K562 (cell line): ENCODE measurements at regions not wholly inside any gene's neighbourhood (a gene's known extent, or its start where the extent isn't known, plus 50 kb on each side); places are given as distances from the start of the nearest gene placed in this dataset.

Experiments
- ATAC-seq: fragments of 200-7000 bp; cut with Tn5 transposase; 3 replicates; pipeline ENCODE4 v1.9.1; 2020; ENCODE audit warnings: moderate library complexity
- BruUV-seq: library from RNA; stranded (reverse); fragments of 400-500 nt; replicated peaks from 2 replicates; lab custom pipeline; 2021; lab: Mats Ljungman, UMichigan
- CTCF ChIA-PET: fragments of 300-600 bp; formaldehyde crosslinking; extraction: SDS; loops from one replicate; lab custom pipeline; 2021; ENCODE audit warnings: low intra/inter-chr PET ratio; lab: Yijun Ruan, JAX
- POLR2A ChIA-PET: fragments of 300-600, 350-650 bp; sonication (Branson Sonifier 250); formaldehyde crosslinking; extraction: SDS; loops from one replicate; lab custom pipeline; 2021; ENCODE audit warnings: antibody characterized with exemption, inconsistent platforms; lab: Yijun Ruan, JAX
- DNase-seq, 4 experiments: peaks; one replicate each; pipeline versions ENCODE4 v3.0.0 to v3.0.0-alpha.2; 2011 to 2018; ENCODE audit warnings: low spot score in 3 of 4, mixed read lengths in 3 of 4; ENCODE audit errors: extremely low read depth in 1 of 4
- FAIRE-seq: peaks from 2 replicates; lab custom pipeline; 2011; peaks lifted over from hg19 to GRCh38; lab: Jason Lieb, UNC
- H2AFZ ChIP-seq: 2 replicates; pipeline ENCODE4 v1.6.0; 2011; ENCODE audit warnings: low read depth, low read length, control low read depth, inconsistent platforms
- H3K27ac ChIP-seq: fragments of 200-600 bp; 3 replicates; pipeline ENCODE4 v1.8.0; 2011; ENCODE audit warnings: low read depth, mild to moderate bottlenecking, control low read depth, inconsistent platforms, low read length, moderate library complexity, mixed read lengths; ENCODE audit errors: extremely low read depth
- H3K27me3 ChIP-seq, 2 experiments: fragments of 300-600 bp in 1 of 2; 2 replicates in 1 of 2; 3 replicates in 1 of 2; pipeline versions ENCODE4 v1.6.0 to v1.8.0; 2011; ENCODE audit warnings: inconsistent platforms in 2 of 2, low read length in 2 of 2, mild to moderate bottlenecking in 1 of 2, mixed read lengths in 1 of 2, moderate library complexity in 1 of 2; ENCODE audit not compliant: control insufficient read depth in 2 of 2, insufficient read depth in 2 of 2
- H3K36me3 ChIP-seq: fragments of 300-600 bp; 3 replicates; pipeline ENCODE4 v1.8.0; 2011; ENCODE audit warnings: mild to moderate bottlenecking, low read length, inconsistent platforms; ENCODE audit not compliant: control insufficient read depth, insufficient read depth
- H3K4me1 ChIP-seq, 2 experiments: fragments of 200-600 bp in 1 of 2; replicated peaks in 1 of 2; 2 replicates in 1 of 2; 3 replicates in 1 of 2; pipeline versions ENCODE4 v1.5.1 to v1.8.0; 2011; ENCODE audit warnings: inconsistent platforms in 2 of 2, low read length in 2 of 2, mild to moderate bottlenecking in 1 of 2, mixed read lengths in 1 of 2, moderate library complexity in 1 of 2; ENCODE audit not compliant: control insufficient read depth in 2 of 2, insufficient read depth in 2 of 2
- H3K4me2 ChIP-seq: 2 replicates; pipeline ENCODE4 v1.6.1; 2011; ENCODE audit warnings: low read length, control low read depth, inconsistent platforms, mixed read lengths; ENCODE audit not compliant: insufficient read depth
- H3K4me3 ChIP-seq: fragments of 200-600 bp; sonication (generic), shearing (Covaris generic); 2 replicates; pipeline ENCODE4 v1.5.1; 2016; ENCODE audit warnings: control low read depth, inconsistent platforms
- H3K79me2 ChIP-seq: fragments of 200-600 bp; 3 replicates; pipeline ENCODE4 v1.8.0; 2011; ENCODE audit warnings: low read length, inconsistent platforms; ENCODE audit not compliant: control insufficient read depth, insufficient read depth
- H3K9ac ChIP-seq, 2 experiments: 2 replicates each; pipeline versions ENCODE4 v1.6.0 to v1.6.1; 2011; ENCODE audit warnings: low read depth in 2 of 2, low read length in 2 of 2, control low read depth in 1 of 2, inconsistent platforms in 1 of 2, mild to moderate bottlenecking in 1 of 2, mixed read lengths in 1 of 2; ENCODE audit not compliant: insufficient read depth in 1 of 2
- H3K9me1 ChIP-seq: one replicate; pipeline ENCODE4 v1.6.0; 2011; ENCODE audit warnings: inconsistent platforms, mild to moderate bottlenecking, low read length, moderate library complexity; ENCODE audit not compliant: control insufficient read depth, insufficient read depth
- H3K9me3 ChIP-seq: replicated peaks from 2 replicates; pipeline ENCODE4 v1.5.1; 2011; ENCODE audit warnings: low read depth, low read length, inconsistent platforms; ENCODE audit not compliant: control insufficient read depth, insufficient read depth
- H4K20me1 ChIP-seq: replicated peaks from 2 replicates; pipeline ENCODE4 v1.6.1; 2011; ENCODE audit warnings: low read length, inconsistent platforms, mixed read lengths; ENCODE audit not compliant: control insufficient read depth, insufficient read depth
- BCL6 ChIP-seq: fragments of 250-450 bp; sonication (Bioruptor Pico); IDR thresholded peaks from 2 replicates; pipeline ENCODE4 v1.4.0; 2020
- CCNT2 ChIP-seq: IDR thresholded peaks from 2 replicates; pipeline ENCODE4 v1.6.1; 2011; ENCODE audit warnings: borderline replicate concordance, low read depth, mild to moderate bottlenecking, moderate library complexity, mixed read lengths, low read length; ENCODE audit not compliant: insufficient read length; ENCODE audit errors: extremely low read depth
- MAFK ChIP-seq: IDR thresholded peaks from 2 replicates; pipeline ENCODE4 v1.6.1; 2011; ENCODE audit warnings: low read length, improper control_type of control experiment
- PTBP1 ChIP-seq: fragments of 200-400 bp; formaldehyde crosslinking; IDR thresholded peaks from 2 replicates; pipeline ENCODE4 v1.6.1; 2017; ENCODE audit warnings: low read depth, low read length
- SAFB ChIP-seq: fragments of 200-400 bp; formaldehyde crosslinking; IDR thresholded peaks from 2 replicates; pipeline ENCODE4 v1.6.1; 2017; ENCODE audit warnings: low read depth, low read length, borderline replicate concordance
- ZNF121 ChIP-seq: sonication (generic); formaldehyde crosslinking; conservative IDR thresholded peaks from 2 replicates; pipeline ENCODE4 v1.8.0; 2022; ENCODE audit warnings: missing genetic modification reagents
- ZNF3 ChIP-seq: fragments of 250-450 bp; sonication (Bioruptor Pico); IDR thresholded peaks from 2 replicates; pipeline ENCODE4 v1.5.0; 2021; ENCODE audit warnings: mild to moderate bottlenecking, moderate library complexity
- ZNF316 ChIP-seq: fragments of 450-650 bp; IDR thresholded peaks from 2 replicates; pipeline ENCODE4 v1.6.1; 2016
- ZNF408 ChIP-seq: fragments of 250-450 bp; sonication (Bioruptor Pico); IDR thresholded peaks from 2 replicates; pipeline ENCODE4 v1.4.0; 2020; ENCODE audit warnings: low read depth, mild to moderate bottlenecking, moderate library complexity
- ZSCAN32 ChIP-seq: fragments of 450-650 bp; formaldehyde crosslinking; IDR thresholded peaks from 2 replicates; pipeline ENCODE4 v1.4.0; 2020; ENCODE audit warnings: mild to moderate bottlenecking, moderate library complexity
- WGBS: fragments of 100-300 bp; shearing (Covaris generic); methylation state at CpG from one replicate; pipeline ENCODE4 v1.1.6; 2016; ENCODE audit warnings: low coverage, mixed read lengths; ENCODE audit not compliant: insufficient coverage; ENCODE audit errors: missing lambda C conversion rate; 5-methylcytosine and 5-hydroxymethylcytosine counted together
- in situ Hi-C: fragments of 300-500 bp; cut with MboI; formaldehyde crosslinking; loops from 4 replicates; pipeline ENCODE4 v1.15.0; 2018; ENCODE audit warnings: inconsistent platforms, mixed read lengths
- intact Hi-C: fragments of 100-400 bp; cut with micrococcal nuclease; formaldehyde crosslinking; loops from 2 replicates; pipeline ENCODE4 v1.14.2; 2022
- TF ChIP-seq, protein P1 (sequence below): fragments of 250-450 bp; sonication (Bioruptor Pico); IDR thresholded peaks from 2 replicates; pipeline ENCODE4 v1.4.0; 2020; ENCODE audit warnings: mild to moderate bottlenecking, moderate library complexity

DNA sequence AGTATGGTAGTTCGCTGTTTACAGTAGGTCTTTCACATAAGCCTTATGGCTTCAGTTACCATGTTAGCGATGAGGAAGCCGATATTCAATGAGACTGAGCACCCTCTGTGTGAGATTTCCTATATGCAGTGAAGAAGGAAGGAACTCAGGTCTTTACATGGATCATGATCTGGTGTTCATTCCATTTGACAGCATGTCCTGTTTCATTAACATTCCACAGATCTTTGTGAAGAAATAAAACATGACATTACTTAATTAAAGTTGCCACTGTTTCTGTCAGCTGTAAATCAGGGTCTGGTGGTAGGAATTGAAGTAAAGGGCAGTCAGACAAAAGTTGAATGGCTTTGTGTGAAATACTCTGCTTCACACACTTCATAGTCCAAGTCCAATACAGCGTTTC, 768.6 kb downstream of the ZPLD1 start (continued):
- TF ChIP-seq ZNF121 (CRISPR knock-in tag), result no peak
- TF ChIP-seq ZSCAN32 (CRISPR knock-in tag), result no peak

DNA sequence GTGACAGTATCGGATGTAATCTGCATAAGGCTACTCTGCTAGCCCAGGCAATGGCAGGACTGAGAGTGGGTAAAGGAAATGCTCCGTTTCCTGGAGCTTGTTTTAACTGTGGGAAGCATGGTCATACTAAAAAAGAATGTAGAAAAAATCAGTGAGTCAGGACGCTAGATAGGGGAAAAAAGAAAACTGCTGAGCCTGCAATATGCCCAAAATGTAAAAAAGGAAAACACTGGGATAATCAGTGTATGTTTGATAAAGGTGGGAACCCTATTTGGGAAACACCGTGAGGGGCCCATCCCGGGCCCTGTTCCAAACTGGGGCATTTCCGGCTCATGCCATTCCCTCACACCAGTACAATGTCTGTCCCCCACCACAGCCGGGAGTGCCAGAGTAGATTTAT, 775.8 kb downstream of the ZPLD1 start:
- no peak overlapping the region for H3K4me3 ChIP-seq
- no peak for DNase-seq
- no peaks in the 10 kb centered on the region for H3K36me3 ChIP-seq
- no peaks in the 10 kb centered on the region for H3K4me1 ChIP-seq
- no peaks in the 10 kb centered on the region for H3K27me3 ChIP-seq
- no peak overlapping the region for H3K27ac ChIP-seq
- no peaks in the 10 kb centered on the region for H4K20me1 ChIP-seq
- BruUV-seq, result no TSS peak
- no peak overlapping the region for H3K4me2 ChIP-seq
- no peaks in the 10 kb centered on the region for H3K9me1 ChIP-seq
- intact Hi-C loops, result no loop called here
- 0% methylated on average over 5 of the region's 7 CpGs for WGBS
- no peak overlapping the region for H2AFZ ChIP-seq
- H3K79me2 ChIP-seq, result no peaks in the 10 kb centered on the region
- CTCF ChIA-PET, result no interaction called here
- no peaks in the 10 kb centered on the region for H3K9me3 ChIP-seq
- no peak for ATAC-seq
- in situ Hi-C loops, result no loop called here
- no peak for FAIRE-seq
- H3K9ac ChIP-seq, result no peak overlapping the region
- TF ChIP-seq SAFB (no peak), ZNF3 (CRISPR knock-in tag) (no peak), CCNT2 (no peak), MAFK (0 out of 2 replicates have a peak, but pooled peaks have one; percentile 17), PTBP1 (no peak), BCL6 (CRISPR knock-in tag) (no peak), ZNF316 (0 out of 2 replicates have a peak, but pooled peaks have one; percentile 1), ZNF408 (CRISPR knock-in tag) (no peak)
- TF ChIP-seq, protein P1, sequence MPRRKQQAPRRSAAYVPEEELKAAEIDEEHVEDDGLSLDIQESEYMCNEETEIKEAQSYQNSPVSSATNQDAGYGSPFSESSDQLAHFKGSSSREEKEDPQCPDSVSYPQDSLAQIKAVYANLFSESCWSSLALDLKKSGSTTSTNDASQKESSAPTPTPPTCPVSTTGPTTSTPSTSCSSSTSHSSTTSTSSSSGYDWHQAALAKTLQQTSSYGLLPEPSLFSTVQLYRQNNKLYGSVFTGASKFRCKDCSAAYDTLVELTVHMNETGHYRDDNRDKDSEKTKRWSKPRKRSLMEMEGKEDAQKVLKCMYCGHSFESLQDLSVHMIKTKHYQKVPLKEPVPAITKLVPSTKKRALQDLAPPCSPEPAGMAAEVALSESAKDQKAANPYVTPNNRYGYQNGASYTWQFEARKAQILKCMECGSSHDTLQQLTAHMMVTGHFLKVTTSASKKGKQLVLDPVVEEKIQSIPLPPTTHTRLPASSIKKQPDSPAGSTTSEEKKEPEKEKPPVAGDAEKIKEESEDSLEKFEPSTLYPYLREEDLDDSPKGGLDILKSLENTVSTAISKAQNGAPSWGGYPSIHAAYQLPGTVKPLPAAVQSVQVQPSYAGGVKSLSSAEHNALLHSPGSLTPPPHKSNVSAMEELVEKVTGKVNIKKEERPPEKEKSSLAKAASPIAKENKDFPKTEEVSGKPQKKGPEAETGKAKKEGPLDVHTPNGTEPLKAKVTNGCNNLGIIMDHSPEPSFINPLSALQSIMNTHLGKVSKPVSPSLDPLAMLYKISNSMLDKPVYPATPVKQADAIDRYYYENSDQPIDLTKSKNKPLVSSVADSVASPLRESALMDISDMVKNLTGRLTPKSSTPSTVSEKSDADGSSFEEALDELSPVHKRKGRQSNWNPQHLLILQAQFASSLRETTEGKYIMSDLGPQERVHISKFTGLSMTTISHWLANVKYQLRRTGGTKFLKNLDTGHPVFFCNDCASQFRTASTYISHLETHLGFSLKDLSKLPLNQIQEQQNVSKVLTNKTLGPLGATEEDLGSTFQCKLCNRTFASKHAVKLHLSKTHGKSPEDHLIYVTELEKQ, result no peak
- POLR2A ChIA-PET, result no interaction called here
